Body of pancreas (tissue), 4 donors: ENCODE measurements at regions not wholly inside any gene's neighbourhood (a gene's known extent, or its start where the extent isn't known, plus 50 kb on each side); places are given as distances from the start of the nearest gene placed in this dataset.

Source experiments
- CTCF ChIP-seq, 7 experiments: fragments of 450-650 bp in 4 of 7; fragments of 200-600 bp in 3 of 7; sonication (generic) in 3 of 7; IDR thresholded peaks; one replicate each; pipeline ENCODE4 v1.5.1; 2016 to 2019; ENCODE audit warnings: antibody characterized with exemption in 7 of 7
- POLR2A ChIP-seq, 3 donors: fragments of 450-650 bp; IDR thresholded peaks; one replicate each; pipeline ENCODE4 v1.6.1; 2016; ENCODE audit warnings: antibody characterized with exemption in 3 of 3, mild to moderate bottlenecking in 2 of 3

DNA sequence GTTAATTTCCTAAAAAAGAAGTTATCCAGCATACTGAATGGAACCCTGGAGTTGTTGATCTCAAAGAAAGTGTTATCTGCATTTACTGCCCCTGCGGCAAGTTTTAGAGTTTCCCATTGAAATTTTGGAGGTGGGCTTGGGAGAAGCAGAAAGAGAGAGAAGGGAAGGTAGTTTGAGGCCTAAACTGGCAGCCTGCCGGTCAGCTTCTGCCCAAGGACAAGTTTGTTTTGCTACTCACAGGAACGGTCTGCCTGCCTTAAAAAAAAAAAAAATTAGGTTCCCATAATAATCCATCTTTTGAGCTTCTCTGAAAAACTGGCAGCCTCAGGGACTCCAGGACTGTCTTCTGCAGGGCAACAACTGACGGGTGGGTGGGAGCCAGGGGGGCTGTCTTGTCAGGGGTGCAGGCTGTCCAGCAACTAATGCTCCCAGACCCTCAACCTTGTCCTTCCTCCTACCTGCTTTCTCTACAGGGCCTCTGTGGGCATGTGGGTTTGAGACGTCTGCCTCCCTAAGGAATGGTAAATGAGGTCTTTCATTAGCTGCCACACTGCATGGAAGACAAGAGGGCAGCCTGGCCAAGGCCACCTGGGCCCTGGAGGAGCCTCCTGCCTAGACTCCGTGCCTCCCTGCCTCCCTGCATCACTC is 176.1 kb upstream of the KCNG1 start:
- TF ChIP-seq CTCF (IDR thresholded peaks at IDR 0.05) (no peak), POLR2A (IDR thresholded peaks at IDR 0.05) (no peak)
